Activated CD8-positive, alpha-beta memory T cell treated with anti-CD3 and anti-CD28 coated beads for 36 hours (primary cell): ENCODE measurements at regions not wholly inside any gene's neighbourhood (a gene's known extent, or its start where the extent isn't known, plus 50 kb on each side); places are given as distances from the start of the nearest gene placed in this dataset.

Source experiments
- CTCF ChIA-PET: fragments of 350-600 bp; sonication (Branson Sonifier 250); formaldehyde crosslinking; loops from one replicate; lab custom pipeline; 2021; ENCODE audit warnings: antibody characterized with exemption; lab: Charles Lee
- POLR2A ChIA-PET: fragments of 350-600 bp; sonication (Branson Sonifier 250); formaldehyde crosslinking; loops from one replicate; lab custom pipeline; 2021; ENCODE audit warnings: antibody characterized with exemption; lab: Charles Lee

- CTCF ChIA-PET, result interaction anchor here (1.0 kb wide), 1 partner anchor 12 kb away, joined by 3 read pairs; no protein-coding TSS in a partner anchor
- POLR2A ChIA-PET, result no interaction called here
Observed at GRCh38 chr13:106357198-106357597, 178.3 kb downstream of the EFNB2 start.

GRCh38 chr13:106355866-106356265 is 179.6 kb downstream of the EFNB2 start:
- ChIA-PET POLR2A (no interaction called here), CTCF (no interaction called here)

- POLR2A ChIA-PET, result no interaction called here
- CTCF ChIA-PET, result no interaction called here
Observed at GRCh38 chr13:106354961-106355360, 180.5 kb downstream of the EFNB2 start.

- ChIA-PET POLR2A (no interaction called here), CTCF (no interaction called here)
Observed at GRCh38 chr13:106352850-106353249, 182.6 kb downstream of the EFNB2 start.

- ChIA-PET CTCF (no interaction called here), POLR2A (no interaction called here)
Observed at GRCh38 chr13:106351251-106351650, 184.2 kb downstream of the EFNB2 start.

DNA sequence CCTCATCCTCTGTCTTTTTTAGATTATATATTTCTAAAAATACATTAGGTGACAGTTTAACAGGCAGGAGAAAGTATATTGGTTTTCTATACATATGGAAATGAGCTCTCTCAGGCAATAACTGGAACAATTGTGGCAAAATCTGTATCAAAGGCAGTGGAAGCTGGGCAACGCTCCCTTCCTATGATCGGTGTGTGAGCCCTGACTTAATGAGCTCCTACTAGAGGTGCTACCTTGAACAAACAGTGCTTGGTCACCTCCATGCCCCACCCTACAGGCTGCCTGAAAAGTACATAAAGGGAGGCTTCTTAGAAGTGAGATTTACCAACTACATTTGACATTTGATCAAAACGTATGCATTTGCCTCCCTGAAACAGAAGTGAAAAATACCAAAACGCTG is 185.3 kb downstream of the EFNB2 start:
- ChIA-PET CTCF (no interaction called here), POLR2A (no interaction called here)

GRCh38 chr13:106349080-106349931 is 186.2 kb downstream of the EFNB2 start:
- ChIA-PET CTCF (no interaction called here), POLR2A (no interaction called here)

DNA sequence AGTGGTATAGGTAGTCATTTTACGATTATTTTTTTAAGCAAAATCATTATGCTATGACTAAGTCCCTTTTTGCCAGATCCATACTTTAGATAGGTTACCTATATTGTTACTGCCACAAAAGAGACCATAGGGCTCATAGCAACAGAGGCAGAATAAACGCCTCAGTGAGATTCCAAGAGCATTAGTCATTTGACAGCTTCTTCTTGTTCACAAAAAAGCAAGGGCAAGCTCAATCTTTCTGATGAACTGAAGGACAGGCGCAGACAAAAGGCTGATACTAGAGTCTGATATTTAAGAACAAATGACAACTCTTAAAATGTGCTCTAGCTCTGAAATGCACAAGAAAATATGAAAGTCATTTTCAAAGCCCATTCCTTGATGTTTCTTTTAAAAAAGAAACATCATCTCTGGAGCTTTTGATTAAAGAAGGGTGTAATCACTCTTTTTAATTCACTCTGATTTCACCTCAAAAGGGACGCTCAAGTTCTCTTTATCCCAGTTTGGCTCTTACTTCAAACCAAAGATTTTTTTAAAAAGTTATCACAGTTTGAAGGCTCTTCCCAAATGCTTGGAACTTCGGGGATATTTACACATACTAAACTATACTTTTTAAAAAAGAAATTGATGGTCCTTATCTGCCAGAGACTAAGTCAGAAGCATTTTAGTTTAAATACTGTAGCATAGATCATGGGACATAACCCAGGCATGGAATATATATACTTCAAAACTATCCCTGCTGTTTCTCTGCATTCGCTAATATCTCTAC is 187.2 kb downstream of the EFNB2 start:
- ChIA-PET CTCF (no interaction called here), POLR2A (no interaction called here)

- CTCF ChIA-PET, result interaction anchor here (1.1 kb wide), 1 partner anchor 13 kb away, joined by 3 read pairs; no protein-coding TSS in a partner anchor
Observed at GRCh38 chr13:106344342-106344741, 191.1 kb downstream of the EFNB2 start.

GRCh38 chr13:106343836-106344235 is 191.6 kb downstream of the EFNB2 start:
- CTCF ChIA-PET, result no interaction called here
- POLR2A ChIA-PET, result no interaction called here

More at GRCh38 chr13:106344342-106344741, 191.1 kb downstream of the EFNB2 start:
- POLR2A ChIA-PET, result no interaction called here

DNA sequence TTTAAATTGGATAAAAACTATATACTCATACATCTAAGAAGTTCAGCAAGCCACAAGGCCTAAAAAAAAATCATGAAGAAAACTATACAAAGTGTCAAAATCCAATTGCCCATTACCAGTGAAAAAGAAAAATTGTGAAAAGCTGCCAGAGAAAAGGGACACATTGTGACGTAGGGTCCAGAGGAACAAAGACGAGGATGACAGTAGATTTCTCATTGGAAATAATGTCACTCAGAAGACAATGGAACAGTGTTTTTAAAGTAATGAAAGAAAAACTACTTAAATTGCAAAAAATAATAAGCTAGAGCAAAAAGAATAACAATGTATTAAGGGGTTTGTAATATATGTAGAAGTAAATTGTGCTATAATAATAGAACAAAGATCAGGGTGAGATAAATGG is 195.2 kb downstream of the EFNB2 start:
- ChIA-PET CTCF (no interaction called here), POLR2A (no interaction called here)

DNA sequence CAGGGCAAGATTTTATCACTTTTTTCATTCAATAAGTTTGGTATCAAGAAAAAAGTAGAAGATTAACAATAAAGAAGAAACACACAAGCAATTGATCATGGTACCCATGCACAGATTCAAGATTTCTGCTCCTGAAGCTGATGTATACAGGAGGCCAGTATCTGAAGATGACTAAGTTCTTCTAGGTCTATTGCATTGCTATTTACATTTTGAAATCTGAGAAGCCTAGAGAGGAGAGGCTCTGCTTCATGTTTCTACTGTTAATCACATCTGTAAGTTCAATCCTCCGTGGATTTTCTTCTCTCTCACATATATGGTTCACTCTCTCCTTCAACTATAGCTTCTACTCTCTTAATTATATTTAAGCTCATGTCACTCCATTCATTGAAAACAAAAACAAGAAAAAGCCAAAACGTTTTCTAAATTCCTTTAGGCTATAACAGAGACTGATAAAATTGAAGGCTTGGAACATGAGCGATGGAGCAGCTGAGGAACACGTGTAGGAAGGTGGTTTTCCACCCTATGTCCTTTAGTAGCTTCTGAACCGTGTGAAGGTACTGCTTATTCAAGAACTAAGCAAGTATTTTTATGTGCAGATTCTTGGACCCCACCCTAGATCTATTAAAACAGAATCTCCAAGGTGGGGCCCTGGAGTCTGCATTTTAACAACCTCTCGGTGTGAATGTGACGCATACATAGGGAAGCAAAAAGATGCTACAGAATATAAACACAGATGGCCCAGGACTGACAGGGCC is 198.2 kb downstream of the EFNB2 start:
- ChIA-PET CTCF (no interaction called here), POLR2A (no interaction called here)

DNA sequence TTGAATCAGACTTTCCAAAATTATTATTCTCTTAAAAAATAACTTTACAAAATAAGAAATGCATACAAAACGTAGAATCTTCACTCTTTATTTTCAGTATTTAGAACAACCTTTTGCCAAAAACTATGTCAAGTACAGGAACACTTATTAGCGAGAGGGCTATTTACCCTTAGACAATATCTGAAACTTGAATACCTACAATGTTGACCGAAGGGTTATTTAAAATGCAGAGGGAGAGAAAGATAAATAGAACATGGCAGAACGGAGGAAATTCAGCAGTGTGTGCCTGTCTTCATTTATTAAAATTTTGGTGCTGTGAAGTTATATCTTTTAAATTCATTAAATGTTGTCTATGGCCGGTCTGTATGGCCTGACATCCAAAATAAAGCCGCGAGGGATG is 198.8 kb downstream of the EFNB2 start:
- CTCF ChIA-PET, result no interaction called here
- POLR2A ChIA-PET, result no interaction called here

DNA sequence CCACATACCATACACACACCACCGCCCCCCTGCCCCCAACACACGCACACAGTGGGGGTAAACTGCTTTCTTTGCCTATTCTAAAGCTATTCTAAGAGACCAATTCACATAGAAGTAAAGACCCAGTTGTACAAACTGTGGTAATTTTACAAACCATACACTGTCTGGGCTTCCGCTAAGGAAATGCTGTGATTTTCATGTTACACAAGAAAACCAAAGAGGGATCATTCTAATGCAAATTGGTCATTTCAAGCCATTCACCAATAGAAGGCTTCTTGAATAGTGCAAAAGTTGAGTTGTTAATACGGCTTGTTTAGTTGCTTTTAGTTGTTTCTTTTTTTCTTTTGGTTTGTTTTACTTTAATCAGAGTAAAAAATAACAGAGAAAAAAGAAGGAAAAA is 202.8 kb downstream of the EFNB2 start:
- CTCF ChIA-PET, result no interaction called here
- POLR2A ChIA-PET, result no interaction called here

GRCh38 chr13:106331116-106331515 is 204.3 kb downstream of the EFNB2 start:
- POLR2A ChIA-PET, result no interaction called here

GRCh38 chr13:106329941-106330340 is 205.5 kb downstream of the EFNB2 start:
- ChIA-PET POLR2A (no interaction called here), CTCF (no interaction called here)

More at GRCh38 chr13:106331116-106331515, 204.3 kb downstream of the EFNB2 start:
- CTCF ChIA-PET, result no interaction called here

DNA sequence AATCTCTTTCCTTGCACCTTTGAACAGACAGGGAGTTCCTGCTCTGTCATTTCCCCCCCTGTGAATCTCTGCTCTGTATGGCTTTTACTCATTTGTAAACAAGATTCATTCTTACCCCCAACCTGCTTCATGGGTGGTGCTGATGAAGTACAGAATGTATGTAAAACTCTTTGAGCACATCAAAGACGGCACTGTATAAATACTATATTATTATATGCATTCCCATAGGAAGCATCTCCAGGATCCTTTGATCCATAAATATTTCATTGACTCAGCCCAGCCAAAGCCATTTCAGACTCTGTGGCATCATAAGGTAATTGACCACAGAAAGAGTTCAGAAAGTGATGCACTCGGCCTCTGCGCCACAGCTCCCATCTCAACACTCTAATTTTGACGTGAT is 208.7 kb downstream of the EFNB2 start:
- ChIA-PET CTCF (no interaction called here), POLR2A (no interaction called here)

DNA sequence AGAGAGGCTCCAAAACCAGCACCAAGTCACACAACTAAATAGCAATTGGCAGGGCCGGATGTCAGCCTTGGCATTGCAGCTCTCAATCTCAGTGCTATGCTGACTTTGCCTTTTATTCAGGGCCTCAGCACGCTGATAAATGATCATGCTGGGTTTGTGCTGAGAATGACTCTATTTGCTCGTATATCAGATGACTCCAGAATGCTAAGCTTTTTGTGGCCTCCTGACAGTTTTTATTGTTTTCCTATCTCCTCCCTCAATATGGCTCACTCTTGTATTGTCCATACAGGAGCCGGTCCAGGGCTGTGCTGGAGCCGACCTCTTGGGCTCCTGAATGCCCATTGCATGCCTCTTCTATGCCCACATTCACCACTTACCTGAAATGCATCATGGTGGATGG is 211.0 kb downstream of the EFNB2 start:
- ChIA-PET CTCF (no interaction called here), POLR2A (no interaction called here)

GRCh38 chr13:106322628-106323027 is 212.8 kb downstream of the EFNB2 start:
- ChIA-PET CTCF (no interaction called here), POLR2A (no interaction called here)

- ChIA-PET POLR2A (no interaction called here), CTCF (no interaction called here)
Observed at GRCh38 chr13:106318941-106319411, 216.5 kb downstream of the EFNB2 start.
